ENCODE measurements at regions not wholly inside any gene's neighbourhood (a gene's known extent, or its start where the extent isn't known, plus 50 kb on each side); places are given as distances from the start of the nearest gene placed in this dataset.

DNA sequence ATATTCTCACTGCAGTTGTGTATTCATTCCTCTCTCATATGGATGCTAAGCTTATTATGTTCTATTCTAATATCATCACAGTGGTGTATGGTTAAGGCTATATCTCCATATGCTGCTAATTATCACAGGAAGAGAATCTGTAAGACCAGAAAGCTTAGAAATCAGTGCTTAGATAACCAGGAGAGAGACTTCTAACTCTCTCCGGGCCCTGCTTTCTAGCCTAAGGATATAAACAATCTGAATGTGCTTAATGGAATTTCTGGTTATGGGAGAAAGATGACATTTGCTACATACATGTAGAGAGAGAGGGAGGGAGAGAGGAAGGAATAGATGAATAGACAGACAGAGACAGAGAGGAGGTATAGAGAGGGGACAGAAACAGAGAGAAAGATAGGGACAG is 1231.3 kb downstream of the EPHA7 start:
- TF ChIP-seq, protein P1, sequence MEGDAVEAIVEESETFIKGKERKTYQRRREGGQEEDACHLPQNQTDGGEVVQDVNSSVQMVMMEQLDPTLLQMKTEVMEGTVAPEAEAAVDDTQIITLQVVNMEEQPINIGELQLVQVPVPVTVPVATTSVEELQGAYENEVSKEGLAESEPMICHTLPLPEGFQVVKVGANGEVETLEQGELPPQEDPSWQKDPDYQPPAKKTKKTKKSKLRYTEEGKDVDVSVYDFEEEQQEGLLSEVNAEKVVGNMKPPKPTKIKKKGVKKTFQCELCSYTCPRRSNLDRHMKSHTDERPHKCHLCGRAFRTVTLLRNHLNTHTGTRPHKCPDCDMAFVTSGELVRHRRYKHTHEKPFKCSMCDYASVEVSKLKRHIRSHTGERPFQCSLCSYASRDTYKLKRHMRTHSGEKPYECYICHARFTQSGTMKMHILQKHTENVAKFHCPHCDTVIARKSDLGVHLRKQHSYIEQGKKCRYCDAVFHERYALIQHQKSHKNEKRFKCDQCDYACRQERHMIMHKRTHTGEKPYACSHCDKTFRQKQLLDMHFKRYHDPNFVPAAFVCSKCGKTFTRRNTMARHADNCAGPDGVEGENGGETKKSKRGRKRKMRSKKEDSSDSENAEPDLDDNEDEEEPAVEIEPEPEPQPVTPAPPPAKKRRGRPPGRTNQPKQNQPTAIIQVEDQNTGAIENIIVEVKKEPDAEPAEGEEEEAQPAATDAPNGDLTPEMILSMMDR (IDR thresholded peaks at IDR 0.05): no peak
- TF ChIP-seq POLR2A (IDR thresholded peaks at IDR 0.05): no peak
